GM12878 (cell line): ENCODE measurements at regions not wholly inside any gene's neighbourhood (a gene's known extent, or its start where the extent isn't known, plus 50 kb on each side); places are given as distances from the start of the nearest gene placed in this dataset.

ENCODE experiments used
- ATAC-seq: fragments of 200-7000 bp; cut with Tn5 transposase; 3 replicates; pipeline ENCODE4 v1.9.1; 2020; ENCODE audit warnings: mild to moderate bottlenecking, moderate library complexity
- BruUV-seq: library from RNA; stranded (reverse); fragments of 400-500 nt; replicated peaks from 2 replicates; lab custom pipeline; 2021; lab: Mats Ljungman, UMichigan
- CTCF ChIA-PET: fragments of 300-600 bp; sonication (Branson Sonifier 250); formaldehyde crosslinking; extraction: SDS; loops from one replicate; lab custom pipeline; 2021; ENCODE audit warnings: inconsistent platforms; lab: Yijun Ruan, JAX
- POLR2A ChIA-PET: fragments of 350-600 bp; formaldehyde crosslinking; extraction: SDS; loops from one replicate; lab custom pipeline; 2021; ENCODE audit warnings: inconsistent platforms; lab: Charles Lee
- RAD21 ChIA-PET: fragments of 300-600 bp; sonication (Branson Sonifier 250); formaldehyde crosslinking; loops from one replicate; lab custom pipeline; 2023; ENCODE audit warnings: antibody characterized with exemption; ENCODE audit not compliant: unreplicated experiment; lab: Charles Lee
- SMC1A ChIA-PET: fragments of 300-600 bp; sonication (Branson Sonifier 250); formaldehyde crosslinking; loops from one replicate; lab custom pipeline; 2023; ENCODE audit not compliant: unreplicated experiment, uncharacterized antibody; lab: Charles Lee
- DNase-seq: peaks from one replicate; pipeline ENCODE4 v3.0.0-alpha.2; 2011; ENCODE audit warnings: low read depth, low spot score
- FAIRE-seq: peaks from 3 replicates; lab custom pipeline; 2011; peaks lifted over from hg19 to GRCh38; lab: Jason Lieb, UNC
- H2AFZ ChIP-seq: 2 replicates; pipeline ENCODE4 v1.6.0; 2011; ENCODE audit warnings: low read depth, low read length, control low read depth; ENCODE audit not compliant: control insufficient read depth
- H3K27ac ChIP-seq: 2 replicates; pipeline ENCODE4 v1.5.1; 2011; ENCODE audit warnings: control low read depth; ENCODE audit not compliant: control insufficient read depth, insufficient read depth
- H3K27me3 ChIP-seq, 2 experiments: replicated peaks in 1 of 2; 2 replicates each; pipeline versions ENCODE4 v1.6.0 to v1.6.1; 2011; ENCODE audit warnings: low read length in 1 of 2; ENCODE audit not compliant: control insufficient read depth in 2 of 2, insufficient read depth in 2 of 2
- H3K36me3 ChIP-seq, 2 experiments: 2 replicates each; pipeline ENCODE4 v1.5.1; 2011; ENCODE audit warnings: low read length in 1 of 2; ENCODE audit not compliant: control insufficient read depth in 2 of 2, insufficient read depth in 2 of 2
- H3K4me1 ChIP-seq: 2 replicates; pipeline ENCODE4 v1.6.1; 2011; ENCODE audit warnings: mild to moderate bottlenecking, low read length, moderate library complexity, mixed read lengths; ENCODE audit not compliant: control insufficient read depth, insufficient read depth
- H3K4me2 ChIP-seq: 2 replicates; pipeline ENCODE4 v1.6.0; 2011; ENCODE audit warnings: control low read depth; ENCODE audit not compliant: control insufficient read depth, insufficient read depth
- H3K4me3 ChIP-seq: fragments of 200-600 bp; sonication (generic); 2 replicates; pipeline ENCODE4 v1.5.1; 2016
- H3K79me2 ChIP-seq: 2 replicates; pipeline ENCODE4 v1.6.0; 2011; ENCODE audit warnings: low read length; ENCODE audit not compliant: control insufficient read depth, insufficient read depth
- H3K9ac ChIP-seq: 2 replicates; pipeline ENCODE4 v1.8.0; 2011; ENCODE audit warnings: low read length, control low read depth, mixed read lengths; ENCODE audit not compliant: control insufficient read depth, insufficient read depth
- H3K9me3 ChIP-seq: replicated peaks from 3 replicates; pipeline ENCODE4 v1.5.1; 2011; ENCODE audit warnings: mild to moderate bottlenecking, low read length; ENCODE audit not compliant: control insufficient read depth, insufficient read depth
- H4K20me1 ChIP-seq: 2 replicates; pipeline ENCODE4 v1.6.0; 2011; ENCODE audit not compliant: control insufficient read depth, insufficient read depth
- BACH1 ChIP-seq: fragments of 450-650 bp; IDR thresholded peaks from 2 replicates; pipeline ENCODE4 v1.6.1; 2017; ENCODE audit warnings: mild to moderate bottlenecking, borderline replicate concordance
- CEBPB ChIP-seq, 2 experiments: fragments of 150-350 bp in 1 of 2; IDR thresholded peaks; 2 replicates each; pipeline ENCODE4 v1.6.1; 2012 to 2014; ENCODE audit warnings: low read depth in 2 of 2, low read length in 2 of 2, borderline replicate concordance in 1 of 2, inconsistent platforms in 1 of 2
- FOXM1 ChIP-seq: IDR thresholded peaks from 2 replicates; pipeline ENCODE4 v1.6.1; 2012; ENCODE audit warnings: low read depth, mild to moderate bottlenecking, inconsistent platforms, low read length, moderate library complexity
- JUNB ChIP-seq: IDR thresholded peaks from 2 replicates; pipeline ENCODE4 v1.6.1; 2016; ENCODE audit warnings: antibody characterized with exemption, mild to moderate bottlenecking
- MEF2A ChIP-seq: IDR thresholded peaks from 2 replicates; pipeline ENCODE4 v1.6.1; 2011; ENCODE audit warnings: low read depth, mild to moderate bottlenecking, low read length, moderate library complexity; ENCODE audit not compliant: insufficient read depth
- NR2C2 ChIP-seq: IDR thresholded peaks from 2 replicates; pipeline ENCODE4 v1.6.1; 2011; ENCODE audit warnings: borderline replicate concordance, low read depth; ENCODE audit not compliant: control insufficient read depth, insufficient read length
- PAX8 ChIP-seq: fragments of 450-650 bp; IDR thresholded peaks from 2 replicates; pipeline ENCODE4 v1.6.1; 2017; ENCODE audit warnings: mild to moderate bottlenecking, moderate library complexity
- SMAD1 ChIP-seq: fragments of 450-650 bp; IDR thresholded peaks from 2 replicates; pipeline ENCODE4 v1.6.1; 2018; ENCODE audit warnings: mild to moderate bottlenecking, low read depth; ENCODE audit not compliant: partially characterized antibody
- SPI1 ChIP-seq: IDR thresholded peaks from 2 replicates; pipeline ENCODE4 v1.6.1; 2011; ENCODE audit warnings: low read depth, mild to moderate bottlenecking, low read length, moderate library complexity, borderline replicate concordance; ENCODE audit not compliant: insufficient read depth
- STAT1 ChIP-seq: fragments of 450-650 bp; conservative IDR thresholded peaks from 2 replicates; pipeline ENCODE4 v1.6.1; 2014; ENCODE audit warnings: antibody characterized with exemption, mild to moderate bottlenecking
- ZNF24 ChIP-seq: fragments of 450-650 bp; IDR thresholded peaks from 2 replicates; pipeline ENCODE4 v1.6.1; 2017; ENCODE audit warnings: antibody characterized with exemption, mild to moderate bottlenecking
- WGBS: methylation state at CpG from one replicate; pipeline ENCODE4 v1.1.6; 2016; ENCODE audit warnings: low lambda C conversion rate; ENCODE audit not compliant: insufficient replicate concordance, insufficient coverage; ENCODE audit errors: missing lambda C conversion rate; 5-methylcytosine and 5-hydroxymethylcytosine counted together
- in situ Hi-C: fragments of 300-500 bp; cut with MboI; formaldehyde crosslinking; loops from 9 replicates; pipeline ENCODE4 v1.14.3; 2018; ENCODE audit warnings: mixed read lengths
- intact Hi-C: fragments of 100-400 bp; cut with micrococcal nuclease; formaldehyde crosslinking; loops from one replicate; pipeline ENCODE4 v1.14.2; 2022; ENCODE audit not compliant: unreplicated experiment

- Histone ChIP-seq H3K27ac (no peak overlapping the region), H4K20me1 (no peaks in the 10 kb centered on the region), H3K4me2 (no peak overlapping the region), H3K79me2 (no peaks in the 10 kb centered on the region), H3K4me3 (no peak overlapping the region), H3K9me3 (no peaks in the 10 kb centered on the region), H3K27me3 (no peaks in the 10 kb centered on the region), H3K4me1 (no peaks in the 10 kb centered on the region), H3K36me3 (no peaks in the 10 kb centered on the region), H2AFZ (no peak overlapping the region), H3K9ac (no peak overlapping the region)
- BruUV-seq: no TSS peak
- TF ChIP-seq MEF2A (no peak), BACH1 (no peak), FOXM1 (no peak), CEBPB (IDR thresholded peaks at IDR 0.05; ENCODE audit: borderline replicate concordance in 1 of 2, low read depth in 2 of 2, low read length in 2 of 2) (no peak), STAT1 (no peak), SMAD1 (no peak), JUNB (no peak), PAX8 (no peak), ZNF24 (no peak), SPI1 (no peak), NR2C2 (no peak)
- no peak for ATAC-seq
- no peak for FAIRE-seq
- POLR2A ChIA-PET: no interaction called here
- no peak for DNase-seq
- CTCF ChIA-PET: interaction anchor here (0.6 to 1.3 kb wide), 4 partner anchors 8 to 524 kb away, joined by 3 read pairs; no protein-coding TSS in a partner anchor
- intact Hi-C loops (no loop called here), in situ Hi-C loops (no loop called here)
- WGBS: 27% methylated on average over 7 of the region's 7 CpGs
- SMC1A ChIA-PET: no interaction called here
- RAD21 ChIA-PET: no interaction called here
Observed at GRCh38 chr13:47499358-47500150, 501.5 kb downstream of the SUCLA2 start.
